HepG2 (cell line): ENCODE measurements at regions not wholly inside any gene's neighbourhood (a gene's known extent, or its start where the extent isn't known, plus 50 kb on each side); places are given as distances from the start of the nearest gene placed in this dataset.

Source experiments
- ATAC-seq: fragments of 200-7000 bp; cut with Tn5 transposase; 3 replicates; pipeline ENCODE4 v1.9.1; 2020; ENCODE audit warnings: mild to moderate bottlenecking, moderate library complexity
- BruUV-seq: library from RNA; stranded (reverse); fragments of 400-500 nt; replicated peaks from 2 replicates; lab custom pipeline; 2021; lab: Mats Ljungman, UMichigan
- CTCF ChIA-PET: fragments of 300-600 bp; formaldehyde crosslinking; extraction: SDS; loops from one replicate; lab custom pipeline; 2021; ENCODE audit warnings: low total read pairs, inconsistent platforms, low intra/inter-chr PET ratio; lab: Yijun Ruan, JAX
- POLR2A ChIA-PET: fragments of 350-600 bp; sonication (Branson Sonifier 250); formaldehyde crosslinking; loops from one replicate; lab custom pipeline; 2020; ENCODE audit warnings: antibody characterized with exemption, inconsistent platforms; lab: Yijun Ruan, JAX
- DNase-seq: peaks from one replicate; pipeline ENCODE4 v3.0.0-alpha.2; 2015; ENCODE audit warnings: low spot score
- FAIRE-seq: peaks from 3 replicates; lab custom pipeline; 2011; peaks lifted over from hg19 to GRCh38; lab: Jason Lieb, UNC
- H2AFZ ChIP-seq: one replicate; pipeline ENCODE4 v1.6.1; 2011; ENCODE audit warnings: low read length, inconsistent platforms
- H3K27ac ChIP-seq: fragments of 300-600 bp; 3 replicates; pipeline ENCODE4 v1.8.0; 2011; ENCODE audit warnings: mixed run types, mild to moderate bottlenecking, mixed read lengths, low read length, inconsistent platforms; ENCODE audit not compliant: insufficient read depth; ENCODE audit errors: extremely low read length
- H3K27me3 ChIP-seq, 2 experiments: fragments of 200-600 bp in 1 of 2; 2 replicates in 1 of 2; 3 replicates in 1 of 2; pipeline versions ENCODE4 v1.6.0 to v1.8.0; 2011; ENCODE audit warnings: low read length in 2 of 2, mild to moderate bottlenecking in 2 of 2, moderate library complexity in 2 of 2, inconsistent platforms in 1 of 2; ENCODE audit not compliant: insufficient read depth in 2 of 2, control insufficient read depth in 1 of 2
- H3K36me3 ChIP-seq, 2 experiments: fragments of 200-600 bp in 1 of 2; replicated peaks in 1 of 2; 2 replicates in 1 of 2; 3 replicates in 1 of 2; pipeline versions ENCODE4 v1.5.1 to v1.8.0; 2011; ENCODE audit warnings: low read length in 2 of 2, inconsistent platforms in 1 of 2; ENCODE audit not compliant: insufficient read depth in 2 of 2, control insufficient read depth in 1 of 2
- H3K4me1 ChIP-seq: 2 replicates; pipeline ENCODE4 v1.5.1; 2012; ENCODE audit warnings: low read length, inconsistent platforms; ENCODE audit not compliant: insufficient read depth
- H3K4me2 ChIP-seq: 2 replicates; pipeline ENCODE4 v1.6.0; 2011; ENCODE audit warnings: low read depth, low read length, inconsistent platforms
- H3K4me3 ChIP-seq, 3 experiments: fragments of 200-600 bp in 1 of 3; sonication (generic), shearing (Covaris generic) in 1 of 3; replicated peaks in 1 of 3; 2 replicates each; pipeline ENCODE4 v1.5.1; 2011 to 2016; ENCODE audit warnings: low read length in 3 of 3, inconsistent platforms in 2 of 3, low read depth in 2 of 3, mild to moderate bottlenecking in 2 of 3, control low read depth in 1 of 3, mixed read lengths in 1 of 3; ENCODE audit not compliant: insufficient read depth in 1 of 3
- H3K79me2 ChIP-seq: one replicate; pipeline ENCODE4 v1.6.1; 2011; ENCODE audit warnings: low read length, inconsistent platforms; ENCODE audit not compliant: insufficient read depth
- H3K9ac ChIP-seq: 2 replicates; pipeline ENCODE4 v1.6.0; 2011; ENCODE audit warnings: mild to moderate bottlenecking, low read depth, low read length, inconsistent platforms; ENCODE audit not compliant: insufficient read depth
- H3K9me3 ChIP-seq: 2 replicates; pipeline ENCODE4 v1.5.1; 2012; ENCODE audit warnings: mild to moderate bottlenecking, low read length
- H4K20me1 ChIP-seq: 2 replicates; pipeline ENCODE4 v1.6.0; 2011; ENCODE audit warnings: inconsistent platforms, mild to moderate bottlenecking, low read length, moderate library complexity; ENCODE audit not compliant: insufficient read depth
- ARNT2 ChIP-seq: sonication (generic); formaldehyde crosslinking; IDR thresholded peaks from 2 replicates; pipeline ENCODE4 v1.8.0; 2022; ENCODE audit warnings: mild to moderate bottlenecking, low read depth, missing genetic modification reagents, moderate library complexity
- CEBPG ChIP-seq: IDR thresholded peaks from 2 replicates; pipeline ENCODE4 v1.6.1; 2016
- GABPA ChIP-seq, 2 experiments: IDR thresholded peaks; 2 replicates each; pipeline ENCODE4 v1.6.1; 2011 to 2016; ENCODE audit warnings: low read depth in 2 of 2, low read length in 1 of 2, missing biosample characterization in 1 of 2, missing genetic modification characterization in 1 of 2
- HOXA7 ChIP-seq: sonication (generic); formaldehyde crosslinking; IDR thresholded peaks from 2 replicates; pipeline ENCODE4 v1.8.1; 2022; ENCODE audit warnings: mild to moderate bottlenecking, missing genetic modification reagents, moderate library complexity
- IKZF4 ChIP-seq: sonication (generic); formaldehyde crosslinking; IDR thresholded peaks from 2 replicates; pipeline ENCODE4 v1.5.1; 2020; ENCODE audit warnings: borderline replicate concordance, mild to moderate bottlenecking, low read depth, missing genetic modification reagents; ENCODE audit errors: not compliant biosample characterization
- NFKB2 ChIP-seq: sonication (generic); formaldehyde crosslinking; IDR thresholded peaks from 2 replicates; pipeline ENCODE4 v1.4.0; 2020; ENCODE audit warnings: missing genetic modification reagents, borderline replicate concordance
- NR1H2 ChIP-seq: sonication (generic); formaldehyde crosslinking; IDR thresholded peaks from 2 replicates; pipeline ENCODE4 v1.8.1; 2022; ENCODE audit warnings: low read depth, missing genetic modification reagents, borderline replicate concordance
- SALL1 ChIP-seq: sonication (generic); formaldehyde crosslinking; IDR thresholded peaks from 2 replicates; pipeline ENCODE4 v1.8.0; 2022; ENCODE audit warnings: mild to moderate bottlenecking, missing genetic modification reagents
- STAG1 ChIP-seq: sonication (generic); formaldehyde crosslinking; IDR thresholded peaks from 2 replicates; pipeline ENCODE4 v1.4.0; 2020; ENCODE audit warnings: missing genetic modification reagents
- TP53 ChIP-seq: sonication (generic); formaldehyde crosslinking; conservative IDR thresholded peaks from 2 replicates; pipeline ENCODE4 v1.4.0; 2020; ENCODE audit warnings: missing genetic modification reagents
- ZC3H13 ChIP-seq: sonication (generic); formaldehyde crosslinking; IDR thresholded peaks from 2 replicates; pipeline ENCODE4 v1.8.1; 2023; ENCODE audit warnings: mild to moderate bottlenecking, missing genetic modification reagents, moderate library complexity
- ZFP41 ChIP-seq: sonication (generic); formaldehyde crosslinking; IDR thresholded peaks from 2 replicates; pipeline ENCODE4 v1.4.0; 2020; ENCODE audit warnings: mild to moderate bottlenecking, missing genetic modification reagents, borderline replicate concordance
- ZFY ChIP-seq: sonication (generic); formaldehyde crosslinking; IDR thresholded peaks from 2 replicates; pipeline ENCODE4 v1.4.0; 2020; ENCODE audit warnings: missing genetic modification reagents
- ZNF430 ChIP-seq: sonication (generic); formaldehyde crosslinking; IDR thresholded peaks from 2 replicates; pipeline ENCODE4 v1.9.0; 2021; ENCODE audit warnings: mild to moderate bottlenecking, missing genetic modification reagents
- ZSCAN30 ChIP-seq: sonication (generic); formaldehyde crosslinking; IDR thresholded peaks from 2 replicates; pipeline ENCODE4 v1.5.0; 2020; ENCODE audit warnings: mild to moderate bottlenecking, missing genetic modification reagents
- WGBS: methylation state at CpG from one replicate; pipeline ENCODE4 v1.1.6; 2017; ENCODE audit warnings: low lambda C conversion rate; 5-methylcytosine and 5-hydroxymethylcytosine counted together
- in situ Hi-C: cut with HindIII; loops from 2 replicates; pipeline ENCODE4 v1.10.0; 2017; ENCODE audit warnings: low pct_unique_long_range_greater_than_20kb; ENCODE audit not compliant: extremely low pct_ligation_motif_present
- intact Hi-C: fragments of 100-400 bp; cut with micrococcal nuclease; formaldehyde crosslinking; loops from one replicate; pipeline ENCODE4 v1.10.0; 2022; ENCODE audit not compliant: unreplicated experiment
- TF ChIP-seq, protein P1 (sequence below): sonication (generic); formaldehyde crosslinking; IDR thresholded peaks from 2 replicates; pipeline ENCODE4 v1.4.0; 2020; ENCODE audit warnings: missing genetic modification reagents, borderline replicate concordance

DNA sequence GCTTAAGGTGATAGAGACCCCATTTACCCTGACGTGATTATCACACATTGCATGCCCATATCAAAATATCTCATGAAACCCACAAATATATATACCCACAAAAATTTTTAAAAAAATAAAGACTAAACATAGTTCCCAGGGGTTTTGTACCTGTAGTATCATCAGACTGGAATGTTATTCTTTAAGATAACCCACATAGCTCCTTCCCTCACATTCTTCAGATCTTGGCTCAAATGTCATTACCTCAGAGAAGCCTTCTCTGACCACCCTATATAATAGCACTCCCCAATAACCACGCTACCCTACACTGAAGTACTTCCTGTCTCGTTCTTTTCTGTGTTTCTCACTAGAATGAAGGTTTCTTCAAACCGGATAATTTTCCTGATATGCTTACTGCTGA lies 138.3 kb upstream of the SNX7 start:
- FAIRE-seq (no peak), ATAC-seq (no peak), DNase-seq (no peak)
- Histone ChIP-seq H2AFZ (no peak overlapping the region), H3K79me2 (no peaks in the 10 kb centered on the region), H3K9me3 (peaks cover 53% of the 10 kb centered on the region), H4K20me1 (no peaks in the 10 kb centered on the region), H3K27ac (no peak overlapping the region), H3K9ac (no peak overlapping the region), H3K36me3 (no peaks in the 10 kb centered on the region), H3K27me3 (no peaks in the 10 kb centered on the region), H3K4me3 (no peak overlapping the region), H3K4me1 (no peaks in the 10 kb centered on the region), H3K4me2 (no peak overlapping the region)
- no TSS peak for BruUV-seq
- ChIA-PET CTCF (no interaction called here), POLR2A (no interaction called here)
- TF ChIP-seq GABPA (IDR thresholded peaks at IDR 0.05; ENCODE audit: low read depth, low read length) (no peak), GABPA (CRISPR knock-in tag; IDR thresholded peaks at IDR 0.05; ENCODE audit: low read depth) (no peak), ZFP41 (CRISPR knock-in tag) (no peak), SALL1 (CRISPR knock-in tag) (no peak), TP53 (CRISPR knock-in tag) (no peak), ZSCAN30 (CRISPR knock-in tag) (no peak), NFKB2 (CRISPR knock-in tag) (no peak), IKZF4 (CRISPR knock-in tag) (no peak), ZFY (CRISPR knock-in tag) (no peak), STAG1 (CRISPR knock-in tag) (no peak), ZNF430 (CRISPR knock-in tag) (no peak), NR1H2 (CRISPR knock-in tag) (no peak), HOXA7 (CRISPR knock-in tag) (no peak), CEBPG (CRISPR knock-in tag) (no peak), ARNT2 (CRISPR knock-in tag) (no peak), ZC3H13 (CRISPR knock-in tag) (no peak)
- TF ChIP-seq, protein P1, sequence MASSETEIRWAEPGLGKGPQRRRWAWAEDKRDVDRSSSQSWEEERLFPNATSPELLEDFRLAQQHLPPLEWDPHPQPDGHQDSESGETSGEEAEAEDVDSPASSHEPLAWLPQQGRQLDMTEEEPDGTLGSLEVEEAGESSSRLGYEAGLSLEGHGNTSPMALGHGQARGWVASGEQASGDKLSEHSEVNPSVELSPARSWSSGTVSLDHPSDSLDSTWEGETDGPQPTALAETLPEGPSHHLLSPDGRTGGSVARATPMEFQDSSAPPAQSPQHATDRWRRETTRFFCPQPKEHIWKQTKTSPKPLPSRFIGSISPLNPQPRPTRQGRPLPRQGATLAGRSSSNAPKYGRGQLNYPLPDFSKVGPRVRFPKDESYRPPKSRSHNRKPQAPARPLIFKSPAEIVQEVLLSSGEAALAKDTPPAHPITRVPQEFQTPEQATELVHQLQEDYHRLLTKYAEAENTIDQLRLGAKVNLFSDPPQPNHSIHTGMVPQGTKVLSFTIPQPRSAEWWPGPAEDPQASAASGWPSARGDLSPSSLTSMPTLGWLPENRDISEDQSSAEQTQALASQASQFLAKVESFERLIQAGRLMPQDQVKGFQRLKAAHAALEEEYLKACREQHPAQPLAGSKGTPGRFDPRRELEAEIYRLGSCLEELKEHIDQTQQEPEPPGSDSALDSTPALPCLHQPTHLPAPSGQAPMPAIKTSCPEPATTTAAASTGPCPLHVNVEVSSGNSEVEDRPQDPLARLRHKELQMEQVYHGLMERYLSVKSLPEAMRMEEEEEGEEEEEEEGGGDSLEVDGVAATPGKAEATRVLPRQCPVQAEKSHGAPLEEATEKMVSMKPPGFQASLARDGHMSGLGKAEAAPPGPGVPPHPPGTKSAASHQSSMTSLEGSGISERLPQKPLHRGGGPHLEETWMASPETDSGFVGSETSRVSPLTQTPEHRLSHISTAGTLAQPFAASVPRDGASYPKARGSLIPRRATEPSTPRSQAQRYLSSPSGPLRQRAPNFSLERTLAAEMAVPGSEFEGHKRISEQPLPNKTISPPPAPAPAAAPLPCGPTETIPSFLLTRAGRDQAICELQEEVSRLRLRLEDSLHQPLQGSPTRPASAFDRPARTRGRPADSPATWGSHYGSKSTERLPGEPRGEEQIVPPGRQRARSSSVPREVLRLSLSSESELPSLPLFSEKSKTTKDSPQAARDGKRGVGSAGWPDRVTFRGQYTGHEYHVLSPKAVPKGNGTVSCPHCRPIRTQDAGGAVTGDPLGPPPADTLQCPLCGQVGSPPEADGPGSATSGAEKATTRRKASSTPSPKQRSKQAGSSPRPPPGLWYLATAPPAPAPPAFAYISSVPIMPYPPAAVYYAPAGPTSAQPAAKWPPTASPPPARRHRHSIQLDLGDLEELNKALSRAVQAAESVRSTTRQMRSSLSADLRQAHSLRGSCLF (CRISPR knock-in tag): no peak
- intact Hi-C loops (no loop called here), in situ Hi-C loops (no loop called here)
- WGBS: under 1% methylated on average over 4 of the region's 4 CpGs
